HG02763 (cell line): ENCODE measurements at regions not wholly inside any gene's neighbourhood (a gene's known extent, or its start where the extent isn't known, plus 50 kb on each side); places are given as distances from the start of the nearest gene placed in this dataset.

Experiments used
- ATAC-seq: cut with Tn5 transposase; IDR thresholded peaks from one replicate; pipeline ENCODE4 v1.9.1; 2021; ENCODE audit warnings: mild to moderate bottlenecking, moderate library complexity; ENCODE audit not compliant: unreplicated experiment

DNA sequence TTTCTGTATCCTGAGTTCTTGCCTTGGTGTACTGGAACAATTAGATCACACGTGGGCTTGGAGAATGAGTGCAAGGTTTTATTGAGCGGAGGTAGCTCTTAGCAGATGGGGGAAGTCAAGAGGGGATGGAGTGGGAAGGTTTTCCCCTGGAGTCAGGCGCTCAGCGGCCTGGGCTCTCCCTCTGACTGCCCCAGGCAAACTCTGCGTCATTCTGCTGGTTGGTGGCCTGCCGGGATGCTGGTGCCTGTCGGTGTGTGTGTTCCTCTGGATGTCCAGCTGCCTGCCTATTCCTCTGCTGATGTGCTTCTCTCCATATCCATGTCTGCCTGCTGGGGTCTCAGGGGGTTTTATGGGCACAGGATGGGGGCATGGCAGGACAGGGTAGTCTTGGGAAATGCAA is 111.0 kb downstream of the TRIB2 start:
- ATAC-seq: no peak

DNA sequence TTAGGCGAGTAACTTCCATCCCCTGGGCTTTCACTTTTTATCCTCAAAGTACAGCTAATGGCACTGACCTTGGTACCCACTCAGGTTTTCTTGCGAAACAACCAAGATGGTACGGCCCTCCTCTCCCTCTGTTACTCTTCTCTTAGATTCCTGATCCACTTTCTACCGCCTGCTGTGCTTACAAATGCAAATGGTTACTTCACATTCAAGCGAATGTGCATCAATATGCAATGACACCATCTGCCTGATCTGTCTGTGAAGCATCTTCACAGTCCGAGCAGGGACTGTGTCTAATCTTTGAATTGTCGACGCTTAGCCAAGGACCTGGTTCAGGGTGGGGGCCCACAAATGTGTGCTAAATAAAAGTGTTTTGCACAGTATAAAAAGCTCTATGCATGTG is 112.2 kb downstream of the TRIB2 start:
- no peak for ATAC-seq

DNA sequence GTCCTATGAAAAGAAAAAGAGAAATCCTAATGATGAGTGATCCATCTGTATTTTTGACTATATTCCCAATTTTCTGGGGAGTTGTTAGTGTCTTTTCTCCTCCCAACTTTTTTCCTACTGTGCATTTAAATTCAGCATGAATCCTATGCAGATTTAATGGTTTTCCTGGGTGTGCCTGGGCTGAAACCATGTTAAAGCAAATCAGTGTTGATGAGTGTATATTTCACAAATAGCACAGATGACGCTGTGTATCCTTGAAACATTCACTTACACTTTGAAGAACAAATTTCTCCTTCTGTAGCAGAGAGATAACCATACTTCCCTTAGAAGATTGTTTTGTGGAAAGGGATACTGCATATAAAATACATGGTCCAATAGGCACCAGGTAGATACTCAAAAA is 114.3 kb downstream of the TRIB2 start:
- ATAC-seq: no peak

DNA sequence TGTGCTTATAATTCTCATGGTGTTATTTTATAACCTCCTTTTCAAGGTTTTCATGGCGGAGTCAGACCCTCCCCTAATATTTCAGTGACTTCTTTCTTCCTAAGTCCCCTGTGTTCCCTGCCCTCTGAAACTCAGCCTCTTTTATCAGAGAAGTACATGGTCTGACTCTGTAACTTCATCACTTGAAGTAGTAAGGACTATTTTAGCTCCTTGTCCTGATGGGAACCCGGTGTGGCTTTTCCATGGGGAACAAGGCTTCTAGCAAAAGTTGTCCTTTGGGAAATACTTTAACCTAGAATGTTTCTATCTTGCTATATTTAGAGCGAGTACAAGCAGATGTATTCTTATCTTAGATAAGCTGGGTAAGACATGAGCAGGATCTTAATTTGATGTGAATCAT is 117.5 kb downstream of the TRIB2 start:
- ATAC-seq: no peak

DNA sequence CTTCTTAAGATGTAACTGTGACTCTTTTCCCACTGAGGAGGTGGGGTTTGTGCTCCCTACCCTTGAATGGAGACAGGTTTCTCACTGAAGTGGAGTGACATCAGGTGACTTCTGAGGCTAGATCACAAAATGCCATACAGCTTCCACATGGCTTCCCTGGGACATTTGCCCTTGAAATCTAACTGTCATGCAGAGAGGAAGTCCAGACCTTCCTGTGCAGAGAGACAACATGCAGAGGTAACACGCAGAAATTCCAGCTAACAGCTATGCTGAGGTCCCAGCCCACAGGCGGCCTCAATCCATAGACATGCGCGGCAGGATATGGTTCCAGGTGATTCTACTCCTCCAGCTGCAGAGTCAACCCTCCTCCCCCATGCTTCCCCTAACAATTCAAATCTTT is 119.0 kb downstream of the TRIB2 start:
- ATAC-seq: no peak

DNA sequence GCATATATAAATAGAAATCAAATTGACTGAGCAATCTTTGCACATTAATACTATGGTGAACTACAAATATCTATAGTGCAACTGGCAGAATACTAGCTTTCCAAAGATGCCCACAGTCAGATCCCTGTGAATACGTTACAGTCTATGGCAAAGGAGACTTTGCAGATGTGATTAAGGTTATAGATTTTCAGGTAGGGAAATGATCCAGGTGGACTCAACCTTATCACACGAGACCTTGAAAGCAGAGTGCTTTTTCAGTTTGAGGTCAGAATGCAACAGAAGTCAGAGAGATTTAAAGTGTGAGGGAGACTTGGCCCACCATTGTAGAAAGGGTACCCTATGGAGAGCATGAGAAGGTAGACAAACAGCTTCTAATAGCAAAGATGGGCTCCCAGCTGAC is 122.6 kb downstream of the TRIB2 start:
- no peak for ATAC-seq

DNA sequence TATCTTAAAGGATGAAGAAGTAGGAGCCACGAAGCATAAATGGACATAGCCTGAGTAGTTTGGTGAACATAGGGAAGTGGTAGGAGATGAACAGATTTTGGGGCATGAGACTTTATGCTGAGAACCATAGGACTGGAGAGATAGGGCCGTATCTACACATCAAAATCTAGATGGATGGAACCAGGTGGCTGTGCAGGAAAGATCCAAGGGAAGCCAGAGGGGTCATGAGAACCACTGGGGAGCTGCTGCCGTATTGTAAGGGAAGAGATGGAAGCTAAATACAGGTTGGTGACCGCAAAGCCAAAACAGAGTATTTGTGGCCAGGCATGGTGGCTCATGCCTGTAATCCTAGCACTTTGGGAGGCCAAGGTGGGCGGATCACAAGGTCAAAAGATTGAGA is 124.3 kb downstream of the TRIB2 start:
- no peak for ATAC-seq

DNA sequence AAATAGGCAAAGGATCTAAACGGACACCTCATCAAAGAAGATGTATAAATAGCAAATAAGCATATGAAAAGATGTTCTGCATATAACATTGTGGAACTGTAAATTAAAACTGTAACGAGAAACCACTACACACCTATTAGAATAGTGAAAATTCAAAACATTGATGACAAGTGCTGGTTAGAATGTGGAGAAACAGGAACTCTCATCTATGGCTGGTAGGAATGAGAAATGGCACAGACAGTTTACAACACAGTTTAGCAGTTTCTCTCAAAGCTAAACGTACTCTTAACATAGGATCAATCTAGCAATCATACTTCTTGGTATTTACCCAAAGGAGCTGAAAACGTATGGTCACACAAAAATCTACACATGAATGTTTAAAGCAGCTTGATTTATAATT is 126.2 kb downstream of the TRIB2 start:
- no peak for ATAC-seq

DNA sequence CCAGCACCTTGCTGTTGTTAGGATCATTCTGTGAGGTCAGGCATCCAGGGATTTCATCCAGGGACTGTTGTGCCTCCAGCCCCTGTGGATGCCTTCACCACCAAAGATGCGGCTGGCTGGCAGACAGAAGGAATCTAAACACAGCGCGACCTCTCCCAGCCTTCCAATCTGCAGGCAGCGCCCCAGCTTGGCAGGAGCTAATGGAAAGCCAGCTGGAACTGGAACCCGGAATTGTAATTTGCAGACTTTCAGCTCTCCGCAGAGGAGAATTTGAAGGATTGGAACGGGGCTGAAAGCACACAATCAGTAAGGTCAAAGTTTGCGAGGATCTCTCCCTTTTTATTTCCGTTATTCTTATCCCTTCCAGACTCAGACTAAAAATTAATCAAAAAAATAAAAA is 127.8 kb downstream of the TRIB2 start:
- ATAC-seq: no peak

DNA sequence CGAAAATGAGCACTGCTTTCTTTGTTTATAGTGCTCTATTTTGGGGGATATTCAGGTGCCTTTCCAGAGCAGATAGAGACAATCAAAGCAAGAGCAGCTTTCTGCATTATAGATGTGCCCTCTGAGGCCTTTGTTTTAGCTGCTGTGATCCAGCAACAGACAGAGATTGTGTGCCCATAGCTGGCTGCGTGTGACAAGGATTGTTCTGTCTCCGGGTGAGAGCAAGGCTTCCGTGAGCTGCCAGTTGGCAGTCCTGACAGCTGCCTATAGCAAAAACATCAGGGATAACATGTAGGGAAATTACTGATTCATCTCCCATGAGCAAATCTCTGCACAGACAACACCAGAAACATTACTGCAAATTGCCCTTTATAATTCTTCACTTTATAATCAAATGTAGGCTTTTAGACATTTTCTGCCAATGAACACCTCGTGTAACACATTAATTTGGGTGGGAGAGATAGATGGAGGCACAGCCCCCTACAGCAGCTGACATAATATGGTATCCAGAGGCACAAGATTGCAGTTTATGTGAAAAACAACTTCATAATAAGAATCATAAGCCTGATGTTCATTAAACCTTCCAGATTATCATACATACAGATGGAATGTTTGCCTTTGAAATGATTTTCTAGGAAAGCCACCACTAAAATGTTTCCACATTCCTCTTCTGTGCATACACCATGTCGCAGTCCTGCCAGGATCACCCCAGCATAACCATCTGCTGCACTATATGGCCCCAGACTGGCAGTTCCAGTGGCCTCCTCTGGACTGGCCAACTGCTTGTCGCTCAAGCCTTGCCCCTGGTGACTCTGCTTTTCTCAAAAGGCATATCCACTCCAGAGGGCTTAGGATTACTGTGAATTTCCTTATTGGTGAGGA is 131.2 kb downstream of the TRIB2 start:
- no peak for ATAC-seq

DNA sequence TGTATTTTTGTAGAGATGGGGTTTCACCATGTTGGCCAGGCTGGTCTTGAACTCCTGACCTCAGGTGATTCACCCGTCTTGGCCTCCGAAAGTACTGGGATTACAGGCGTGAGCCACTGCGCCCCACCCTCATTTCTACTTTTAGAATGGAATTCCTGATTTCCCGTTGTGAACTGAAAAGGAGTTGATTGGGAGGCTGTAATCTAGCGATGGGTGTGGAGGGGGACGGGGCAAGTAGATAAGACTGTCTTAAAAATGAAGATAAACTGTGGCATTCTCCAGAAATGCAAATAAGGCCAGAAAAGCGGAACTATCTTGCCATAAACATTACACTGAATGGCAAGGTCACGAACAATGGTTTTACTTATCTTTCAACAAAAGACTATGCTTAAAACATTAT is 135.4 kb downstream of the TRIB2 start:
- ATAC-seq: no peak

DNA sequence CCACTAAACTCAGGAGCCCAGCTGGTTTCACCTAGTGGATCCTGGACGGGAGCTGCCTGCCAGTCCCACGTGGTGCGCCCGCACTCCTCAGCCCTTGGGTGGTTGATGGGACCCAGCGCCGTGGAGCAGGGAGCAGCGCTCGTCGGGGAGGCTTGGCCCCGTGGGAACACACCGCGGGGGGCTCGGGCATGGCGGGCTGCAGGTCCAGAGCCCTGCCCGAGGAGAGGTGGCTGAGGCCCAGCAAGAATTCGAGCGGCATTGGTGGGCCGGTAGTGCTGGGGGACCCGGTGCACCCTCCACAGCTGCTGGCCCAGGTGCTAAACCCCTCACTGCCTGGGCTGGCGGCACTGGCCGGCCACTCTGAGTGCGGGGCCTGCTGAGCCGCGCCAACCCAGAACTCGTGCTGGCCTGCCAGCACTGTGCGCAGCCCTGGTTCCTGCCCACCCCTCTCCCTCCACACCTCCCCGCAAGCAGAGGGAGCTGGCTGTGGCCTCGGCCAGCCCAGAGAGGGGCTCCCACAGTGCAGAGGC is 137.3 kb downstream of the TRIB2 start:
- ATAC-seq: no peak

DNA sequence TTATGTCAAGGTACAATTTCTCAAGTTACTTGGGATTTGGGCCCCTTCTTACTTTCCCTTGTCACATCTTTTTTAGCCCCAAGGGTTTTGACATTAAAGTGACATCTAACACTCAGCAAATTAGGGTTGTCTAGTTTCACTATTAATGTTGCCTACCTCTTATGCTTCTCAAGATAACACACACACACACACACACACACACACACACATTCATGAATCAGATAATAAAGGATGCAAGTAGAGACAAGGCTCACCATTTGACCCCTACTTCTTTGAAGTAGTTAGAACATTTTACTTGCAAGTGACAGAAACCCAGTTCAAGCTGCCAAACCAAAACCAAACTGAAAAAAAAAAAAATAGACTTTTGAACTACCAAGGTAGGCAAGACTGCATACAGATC is 138.8 kb downstream of the TRIB2 start:
- ATAC-seq: no peak

DNA sequence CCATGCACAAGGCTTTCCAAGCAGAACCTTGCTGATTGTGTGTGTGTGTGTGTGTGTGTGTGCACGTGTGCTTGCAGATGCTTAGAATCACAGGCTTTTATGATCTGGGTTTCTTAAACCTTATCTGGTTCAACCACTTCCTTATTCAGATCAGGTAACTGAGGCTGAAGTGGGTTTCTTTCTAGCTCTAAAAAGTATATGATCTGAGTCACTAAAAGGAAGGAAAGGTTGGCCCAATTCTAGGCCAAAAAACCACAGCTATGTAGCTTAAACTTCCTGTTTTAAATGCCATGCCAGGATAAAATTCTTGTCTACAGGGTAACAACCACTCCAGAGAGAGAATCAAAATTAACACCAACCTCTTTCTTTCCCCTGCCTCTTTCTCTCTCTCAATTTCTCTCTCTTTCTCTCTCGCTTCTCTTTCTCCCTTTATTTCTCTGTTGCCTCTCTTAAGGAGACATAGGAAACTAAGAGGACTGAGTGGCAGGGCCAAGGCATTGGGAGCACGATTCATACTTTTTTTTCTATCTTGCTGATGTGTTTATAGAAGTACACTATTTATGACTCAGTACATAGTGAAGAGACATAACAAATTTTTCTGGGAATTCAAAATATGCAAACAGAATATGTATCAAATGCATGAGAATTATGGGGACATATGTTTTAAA is 140.3 kb downstream of the TRIB2 start:
- ATAC-seq: no peak

DNA sequence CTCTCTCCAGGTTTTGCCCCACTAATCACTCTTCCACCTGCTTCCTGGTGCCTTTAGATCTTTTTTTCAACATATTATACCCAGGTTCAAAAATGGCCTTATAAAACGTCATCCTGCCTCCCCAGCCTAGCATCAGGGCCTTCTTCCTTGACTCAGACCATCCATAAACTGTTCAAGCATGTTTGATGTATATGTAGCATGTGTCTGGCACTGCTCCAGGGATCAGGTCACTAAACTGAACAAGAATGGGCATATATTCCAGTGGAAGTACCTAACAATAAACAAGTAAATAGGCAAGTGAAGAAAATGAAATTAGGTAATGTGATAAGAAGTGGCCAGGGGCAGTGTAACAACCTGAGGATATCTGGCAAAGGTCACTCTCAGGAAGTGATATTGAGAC is 141.2 kb downstream of the TRIB2 start:
- ATAC-seq: no peak

DNA sequence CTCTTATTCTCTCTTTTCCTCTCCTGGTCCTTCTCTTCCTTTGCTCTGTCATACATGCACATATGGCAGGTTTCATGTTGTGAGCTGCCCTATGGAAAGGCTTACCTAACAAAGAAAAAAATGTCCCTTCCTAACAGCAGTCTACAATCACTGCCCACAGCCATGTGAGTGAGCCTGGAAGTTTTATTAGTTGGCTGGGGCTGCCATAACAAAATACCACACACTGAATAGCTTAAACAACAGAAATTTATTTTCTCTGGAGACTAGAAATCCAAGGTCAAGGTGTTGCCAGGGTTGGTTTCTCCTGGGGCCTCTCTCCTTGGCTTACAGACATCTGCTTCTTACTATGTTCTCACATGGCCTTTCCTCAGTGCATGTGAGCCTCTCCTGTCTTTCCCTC is 142.1 kb downstream of the TRIB2 start:
- ATAC-seq: no peak

DNA sequence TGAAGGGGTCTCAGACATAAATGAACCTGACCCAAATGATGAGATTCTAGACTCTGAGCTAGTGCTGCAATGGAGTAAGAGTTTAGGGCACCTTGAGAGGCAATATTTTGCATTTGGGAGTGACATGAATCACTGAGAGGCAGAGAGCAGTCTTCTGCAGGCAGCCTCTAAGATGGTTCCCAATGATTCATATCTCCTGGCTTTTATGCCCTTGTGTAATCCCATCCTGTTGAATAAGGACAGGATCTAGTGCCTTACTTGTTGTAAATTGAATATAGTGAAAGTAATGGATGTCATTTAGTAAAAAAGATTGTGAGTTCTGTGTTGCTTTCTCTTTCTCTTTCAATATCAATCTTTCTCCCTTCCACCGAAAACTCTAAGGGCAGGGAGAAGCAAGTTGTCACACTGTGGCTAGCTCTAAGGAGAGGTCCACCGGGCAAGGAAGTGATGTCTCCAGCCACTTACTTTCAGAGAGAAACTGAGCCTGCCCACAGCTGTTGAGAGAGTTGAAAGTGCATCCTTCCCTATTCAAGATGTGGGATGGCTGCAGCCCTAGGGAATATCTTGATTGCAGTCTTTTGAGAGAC is 144.7 kb downstream of the TRIB2 start:
- no peak for ATAC-seq

DNA sequence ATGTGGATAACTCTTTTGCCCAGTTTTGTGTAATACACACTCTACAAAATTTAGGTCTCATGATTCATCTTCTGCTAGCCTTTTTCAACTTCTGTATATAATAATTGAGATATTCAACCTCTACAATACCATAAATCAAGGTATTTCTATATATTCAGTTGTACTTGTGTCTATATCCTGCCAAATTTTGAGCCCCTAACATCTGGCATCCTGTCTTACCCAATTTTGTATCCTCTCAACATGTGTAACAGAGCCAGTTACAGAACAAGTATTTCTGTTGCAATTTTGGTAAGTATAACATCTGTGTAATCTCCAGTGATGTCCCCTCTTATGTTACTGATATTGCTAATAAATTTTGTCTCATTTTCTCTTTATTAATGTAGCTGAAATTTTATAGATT is 145.8 kb downstream of the TRIB2 start:
- ATAC-seq: no peak

DNA sequence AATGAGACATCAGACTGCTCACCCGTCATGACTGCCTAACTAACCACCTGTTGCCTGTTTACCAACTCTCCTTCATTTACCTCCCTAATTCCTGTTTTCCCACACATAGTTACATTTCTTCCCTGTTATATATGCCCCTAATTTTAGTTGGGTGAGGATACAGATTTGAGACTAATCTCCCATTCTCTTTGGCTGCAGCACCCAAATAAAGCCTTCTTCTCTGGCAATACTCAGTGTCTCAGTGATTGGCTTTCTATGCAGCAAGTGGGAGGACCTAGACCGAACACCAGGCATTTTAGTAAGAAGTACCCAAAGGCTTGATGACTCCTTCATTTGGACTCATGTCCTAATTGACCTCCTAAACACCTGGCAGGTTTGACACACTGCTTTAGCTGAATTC is 147.2 kb downstream of the TRIB2 start:
- ATAC-seq: no peak

DNA sequence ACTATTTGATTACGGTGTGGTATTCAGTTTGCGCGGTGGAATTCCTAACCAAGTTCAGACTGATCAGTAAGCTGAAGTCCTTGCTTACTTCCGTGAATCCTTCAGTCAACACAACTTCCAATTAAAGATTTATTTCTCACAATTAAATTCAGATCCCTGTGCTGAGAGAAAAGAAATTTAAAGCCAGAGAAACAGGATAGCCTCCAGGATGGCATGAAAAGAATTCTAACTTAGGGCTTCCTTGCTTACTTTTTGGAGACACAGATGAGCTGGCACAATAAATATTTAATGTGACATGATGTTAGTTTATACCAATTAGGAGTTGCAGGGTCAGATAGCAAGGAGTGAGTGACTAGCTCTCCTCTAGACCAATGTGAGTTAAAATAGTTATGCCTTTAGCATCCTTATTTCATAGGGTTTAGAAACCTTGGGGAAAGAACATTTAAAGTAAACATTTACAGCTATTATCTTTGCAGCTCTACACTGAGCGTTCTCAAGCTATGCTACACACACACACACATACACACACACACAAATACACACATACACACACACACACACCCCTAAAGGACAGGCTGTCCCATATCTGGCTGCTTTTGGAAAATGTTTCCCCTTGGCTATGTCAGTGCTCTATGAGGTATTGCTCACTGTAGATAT is 151.0 kb downstream of the TRIB2 start:
- ATAC-seq: no peak

DNA sequence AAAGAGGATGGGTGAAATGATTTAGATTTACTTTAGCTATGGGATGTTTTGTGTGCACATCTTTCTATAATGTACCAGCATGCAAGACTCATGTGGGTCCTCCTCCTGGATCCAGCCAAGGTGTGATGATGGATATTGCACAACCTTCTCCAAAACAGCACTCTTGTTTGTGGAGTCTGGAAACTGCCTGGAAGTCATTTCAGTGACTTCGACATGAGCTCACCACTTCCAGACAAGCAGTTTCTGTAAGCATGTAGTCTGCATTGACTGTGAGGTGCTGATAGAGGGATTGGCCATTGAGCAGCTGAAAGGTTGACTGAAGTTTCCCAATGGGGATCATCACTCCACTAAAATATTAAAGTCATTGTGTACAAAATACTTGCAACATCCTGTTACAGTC is 154.0 kb downstream of the TRIB2 start:
- no peak for ATAC-seq
